Glutamatergic neuron (in vitro differentiated cells): ENCODE measurements at regions not wholly inside any gene's neighbourhood (a gene's known extent, or its start where the extent isn't known, plus 50 kb on each side); places are given as distances from the start of the nearest gene placed in this dataset.

Experiments
- DNase-seq: peaks from one replicate; pipeline ENCODE4 v3.0.0; 2022
- H3K27ac Mint-ChIP-seq: one replicate; pipeline ENCODE4 v1.8.0; 2020; ENCODE audit warnings: mild to moderate bottlenecking, mixed read lengths, inconsistent platforms; ENCODE audit not compliant: unreplicated experiment
- H3K27me3 Mint-ChIP-seq: one replicate; pipeline ENCODE4 v1.8.0; 2020; ENCODE audit warnings: mild to moderate bottlenecking, moderate library complexity, mixed read lengths, inconsistent platforms; ENCODE audit not compliant: unreplicated experiment
- H3K36me3 Mint-ChIP-seq: one replicate; pipeline ENCODE4 v1.8.0; 2020; ENCODE audit warnings: mild to moderate bottlenecking, mixed read lengths, inconsistent platforms; ENCODE audit not compliant: unreplicated experiment
- H3K4me1 Mint-ChIP-seq: one replicate; pipeline ENCODE4 v1.8.0; 2020; ENCODE audit warnings: mild to moderate bottlenecking, low read depth, mixed read lengths, inconsistent platforms; ENCODE audit not compliant: unreplicated experiment
- H3K4me3 Mint-ChIP-seq: one replicate; pipeline ENCODE4 v1.8.0; 2020; ENCODE audit warnings: mild to moderate bottlenecking, mixed read lengths, inconsistent platforms; ENCODE audit not compliant: unreplicated experiment
- H3K9me3 Mint-ChIP-seq: one replicate; pipeline ENCODE4 v1.8.0; 2020; ENCODE audit warnings: mild to moderate bottlenecking, moderate library complexity, mixed read lengths, inconsistent platforms; ENCODE audit not compliant: unreplicated experiment
- TF ChIP-seq, protein P1 (sequence below): fragments of 200-600 bp; sonication (generic); IDR thresholded peaks from one replicate; pipeline ENCODE4 v1.5.0; 2021; ENCODE audit not compliant: partially characterized antibody, unreplicated experiment

- Mint-ChIP-seq H3K4me1 (peaks cover 3% of the 10 kb centered on the region), H3K36me3 (no peaks in the 10 kb centered on the region)
Measured at GRCh38 chr6:108785653-108786052, 62.6 kb upstream of the ARMC2 start.

GRCh38 chr6:108788416-108788815 is 59.8 kb upstream of the ARMC2 start:
- Mint-ChIP-seq H3K27me3 (no peaks in the 10 kb centered on the region), H3K27ac (no peak overlapping the region), H3K4me3 (no peak overlapping the region), H3K9me3 (peaks cover 4% of the 10 kb centered on the region), H3K36me3 (no peaks in the 10 kb centered on the region), H3K4me1 (no peaks in the 10 kb centered on the region)
- TF ChIP-seq, protein P1, sequence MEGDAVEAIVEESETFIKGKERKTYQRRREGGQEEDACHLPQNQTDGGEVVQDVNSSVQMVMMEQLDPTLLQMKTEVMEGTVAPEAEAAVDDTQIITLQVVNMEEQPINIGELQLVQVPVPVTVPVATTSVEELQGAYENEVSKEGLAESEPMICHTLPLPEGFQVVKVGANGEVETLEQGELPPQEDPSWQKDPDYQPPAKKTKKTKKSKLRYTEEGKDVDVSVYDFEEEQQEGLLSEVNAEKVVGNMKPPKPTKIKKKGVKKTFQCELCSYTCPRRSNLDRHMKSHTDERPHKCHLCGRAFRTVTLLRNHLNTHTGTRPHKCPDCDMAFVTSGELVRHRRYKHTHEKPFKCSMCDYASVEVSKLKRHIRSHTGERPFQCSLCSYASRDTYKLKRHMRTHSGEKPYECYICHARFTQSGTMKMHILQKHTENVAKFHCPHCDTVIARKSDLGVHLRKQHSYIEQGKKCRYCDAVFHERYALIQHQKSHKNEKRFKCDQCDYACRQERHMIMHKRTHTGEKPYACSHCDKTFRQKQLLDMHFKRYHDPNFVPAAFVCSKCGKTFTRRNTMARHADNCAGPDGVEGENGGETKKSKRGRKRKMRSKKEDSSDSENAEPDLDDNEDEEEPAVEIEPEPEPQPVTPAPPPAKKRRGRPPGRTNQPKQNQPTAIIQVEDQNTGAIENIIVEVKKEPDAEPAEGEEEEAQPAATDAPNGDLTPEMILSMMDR: no peak
- DNase-seq: no peak

More at GRCh38 chr6:108785653-108786052, 62.6 kb upstream of the ARMC2 start:
- peaks cover 5% of the 10 kb centered on the region for H3K27me3 Mint-ChIP-seq
- TF ChIP-seq, protein P1: no peak
- no peak overlapping the region for H3K4me3 Mint-ChIP-seq
- H3K9me3 Mint-ChIP-seq: peaks cover 6% of the 10 kb centered on the region
- DNase-seq: no peak
- peak overlapping the region; percentile 3 for H3K27ac Mint-ChIP-seq

GRCh38 chr6:108789475-108789874 is 58.7 kb upstream of the ARMC2 start:
- no peak for DNase-seq
- Mint-ChIP-seq H3K4me3 (no peak overlapping the region), H3K27me3 (no peaks in the 10 kb centered on the region), H3K36me3 (no peaks in the 10 kb centered on the region), H3K9me3 (peaks cover 4% of the 10 kb centered on the region), H3K27ac (no peak overlapping the region), H3K4me1 (no peaks in the 10 kb centered on the region)
- TF ChIP-seq, protein P1: no peak

DNA sequence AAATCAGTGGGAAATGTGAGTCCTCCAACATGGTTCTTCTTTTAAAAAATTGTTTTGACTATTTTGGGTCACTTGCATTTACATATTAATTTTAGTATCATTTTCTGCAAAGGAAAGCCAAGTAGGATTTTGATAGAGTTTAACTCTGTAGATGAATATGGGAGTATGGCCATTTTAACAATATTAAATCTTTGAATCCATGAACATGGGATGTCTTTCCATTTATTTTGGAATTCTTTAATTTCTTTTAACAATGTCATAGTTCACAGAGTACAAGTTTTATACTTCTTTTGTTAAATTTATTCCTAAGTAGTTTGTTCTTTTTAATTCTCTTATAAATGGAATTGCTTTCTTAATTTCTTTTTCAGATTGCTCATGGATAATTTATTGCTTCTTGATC is 56.5 kb upstream of the ARMC2 start:
- TF ChIP-seq, protein P1: no peak
- Mint-ChIP-seq H3K27ac (no peak overlapping the region), H3K9me3 (peaks cover 4% of the 10 kb centered on the region), H3K4me3 (no peak overlapping the region), H3K27me3 (peaks cover 2% of the 10 kb centered on the region), H3K4me1 (no peaks in the 10 kb centered on the region), H3K36me3 (no peaks in the 10 kb centered on the region)
- DNase-seq: no peak

DNA sequence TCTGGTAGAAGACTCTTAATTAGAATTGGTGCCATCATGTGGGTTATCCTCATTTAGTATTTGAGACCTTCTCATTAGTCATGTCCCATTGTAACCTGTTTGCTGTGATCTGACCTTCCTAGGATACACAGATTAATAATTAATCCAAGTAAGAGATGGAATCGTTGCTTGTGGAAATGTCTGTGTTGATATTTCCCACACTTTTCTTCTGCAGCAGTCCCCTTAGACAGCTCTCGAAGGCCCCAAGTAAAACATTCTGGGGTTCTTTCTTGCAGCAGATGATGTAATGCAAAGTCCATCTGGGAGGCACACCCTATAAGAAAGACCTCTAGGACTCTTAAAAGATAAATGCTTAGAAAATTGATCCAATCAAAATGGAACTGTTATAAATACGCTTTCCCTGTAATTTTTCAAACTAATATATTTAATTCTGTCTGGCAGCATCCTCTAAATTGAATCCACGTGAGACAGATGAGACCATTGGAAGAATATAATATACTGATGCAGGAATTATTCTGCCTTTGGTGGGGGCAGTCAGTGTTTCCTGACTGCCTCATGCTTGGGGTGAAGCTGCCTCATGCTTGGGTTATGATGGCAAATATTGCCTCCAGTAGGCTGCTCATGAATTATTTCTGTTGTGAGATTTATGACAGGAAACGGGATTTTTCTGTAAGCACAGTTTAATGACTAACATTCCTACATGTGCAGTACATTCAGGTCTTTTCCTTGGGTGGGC is 54.5 kb upstream of the ARMC2 start:
- H3K9me3 Mint-ChIP-seq: peaks cover 3% of the 10 kb centered on the region
- no peak for DNase-seq
- no peak overlapping the region for H3K27ac Mint-ChIP-seq
- peaks cover 2% of the 10 kb centered on the region for H3K27me3 Mint-ChIP-seq
- TF ChIP-seq, protein P1: no peak
- no peaks in the 10 kb centered on the region for H3K36me3 Mint-ChIP-seq
- H3K4me1 Mint-ChIP-seq: peaks cover 15% of the 10 kb centered on the region
- H3K4me3 Mint-ChIP-seq: no peak overlapping the region
